ENCODE measurements at regions not wholly inside any gene's neighbourhood (a gene's known extent, or its start where the extent isn't known, plus 50 kb on each side); places are given as distances from the start of the nearest gene placed in this dataset.
"Not testable (repeated sequence)": the region's sequence is repeated elsewhere in the genome, so short reads cannot be mapped to it uniquely, and the experiment has no call there.

- Histone ChIP-seq H3K9ac (ENCODE audit: low read length in 2 of 2) (no peak overlapping the region), H3K4me3 (ENCODE audit: low read length in 2 of 2) (no peak overlapping the region), H3K27ac (ENCODE audit: low read length) (no peak overlapping the region), H3K4me1 (ENCODE audit: control insufficient read depth, insufficient read depth, low read length) (no peaks in the 10 kb centered on the region), H3K9me3 (ENCODE audit: control insufficient read depth in 2 of 2, low read length in 2 of 2) (peaks cover 0 to 3% of the 10 kb centered on the region in 2 donors), H3K27me3 (ENCODE audit: control insufficient read depth in 1 of 2, insufficient read depth in 2 of 2, low read length in 2 of 2) (no peaks in the 10 kb centered on the region), H3K36me3 (ENCODE audit: control insufficient read depth in 2 of 2, insufficient read depth in 2 of 2, low read length in 2 of 2) (no peaks in the 10 kb centered on the region)
Measured at GRCh38 chr18:56490942-56491341, 147.4 kb downstream of the TXNL1 start.

- Histone ChIP-seq H3K9ac (ENCODE audit: low read length in 2 of 2) (no peak overlapping the region), H3K27me3 (ENCODE audit: control insufficient read depth in 1 of 2, insufficient read depth in 2 of 2, low read length in 2 of 2) (no peaks in the 10 kb centered on the region), H3K4me1 (ENCODE audit: control insufficient read depth, insufficient read depth, low read length) (no peaks in the 10 kb centered on the region), H3K27ac (ENCODE audit: low read length) (no peak overlapping the region), H3K9me3 (ENCODE audit: control insufficient read depth in 2 of 2, low read length in 2 of 2) (no peaks in the 10 kb centered on the region), H3K36me3 (ENCODE audit: control insufficient read depth in 2 of 2, insufficient read depth in 2 of 2, low read length in 2 of 2) (no peaks in the 10 kb centered on the region), H3K4me3 (ENCODE audit: low read length in 2 of 2) (no peak overlapping the region)
Measured at GRCh38 chr18:56489893-56490292, 148.5 kb downstream of the TXNL1 start.

DNA sequence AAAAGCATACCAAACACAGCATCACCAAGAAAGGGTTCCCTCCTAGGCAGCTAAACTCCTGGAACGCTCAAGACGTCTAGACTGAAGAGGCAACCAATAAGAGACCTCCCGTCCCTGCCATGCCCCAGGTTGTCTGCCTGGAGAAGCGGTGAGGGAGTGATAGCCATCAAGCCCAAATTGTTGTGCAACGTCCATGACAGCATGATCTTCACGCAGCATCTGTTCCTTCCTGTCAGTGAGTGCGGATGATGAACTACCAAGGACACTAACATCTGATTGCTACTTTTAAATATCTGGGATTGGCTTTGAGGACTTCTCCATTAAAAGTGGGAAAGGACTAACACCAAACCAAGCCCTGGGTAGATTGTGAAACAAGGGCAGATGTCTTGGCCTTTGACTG is 149.7 kb downstream of the TXNL1 start:
- H3K9ac ChIP-seq (ENCODE audit: low read length in 2 of 2), result no peak overlapping the region
- no peaks in the 10 kb centered on the region for H3K27me3 ChIP-seq (ENCODE audit: control insufficient read depth in 1 of 2, insufficient read depth in 2 of 2, low read length in 2 of 2)
- no peaks in the 10 kb centered on the region for H3K36me3 ChIP-seq (ENCODE audit: control insufficient read depth in 2 of 2, insufficient read depth in 2 of 2, low read length in 2 of 2)
- H3K4me1 ChIP-seq (ENCODE audit: control insufficient read depth, insufficient read depth, low read length), result no peaks in the 10 kb centered on the region
- H3K27ac ChIP-seq (ENCODE audit: low read length), result no peak overlapping the region
- H3K9me3 ChIP-seq (ENCODE audit: control insufficient read depth in 2 of 2, low read length in 2 of 2), result no peaks in the 10 kb centered on the region
- no peak overlapping the region for H3K4me3 ChIP-seq (ENCODE audit: low read length in 2 of 2)

DNA sequence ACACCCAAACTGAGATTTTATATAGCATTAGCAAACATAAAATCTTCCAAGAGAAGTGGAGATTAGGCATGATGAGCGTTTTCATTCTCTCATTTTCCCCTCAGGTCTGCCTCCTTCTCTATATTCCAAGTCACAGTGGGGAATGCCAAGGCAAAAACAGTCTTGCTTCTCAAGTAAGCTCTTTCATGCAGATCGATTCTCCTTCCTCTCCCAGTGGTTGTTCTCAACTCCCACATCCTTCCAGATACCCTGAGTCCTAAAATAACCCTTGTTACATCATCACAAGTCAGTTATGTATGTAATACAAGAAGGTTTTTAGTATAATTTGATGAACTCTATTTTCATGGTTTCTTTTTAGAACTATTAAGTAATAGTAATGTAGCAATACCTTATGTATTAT is 150.6 kb downstream of the TXNL1 start:
- Histone ChIP-seq H3K4me3 (ENCODE audit: low read length in 2 of 2) (no peak overlapping the region), H3K27ac (ENCODE audit: low read length) (no peak overlapping the region), H3K36me3 (ENCODE audit: control insufficient read depth in 2 of 2, insufficient read depth in 2 of 2, low read length in 2 of 2) (no peaks in the 10 kb centered on the region), H3K27me3 (ENCODE audit: control insufficient read depth in 1 of 2, insufficient read depth in 2 of 2, low read length in 2 of 2) (no peaks in the 10 kb centered on the region), H3K9me3 (ENCODE audit: control insufficient read depth in 2 of 2, low read length in 2 of 2) (no peaks in the 10 kb centered on the region), H3K4me1 (ENCODE audit: control insufficient read depth, insufficient read depth, low read length) (no peaks in the 10 kb centered on the region), H3K9ac (ENCODE audit: low read length in 2 of 2) (no peak overlapping the region)

- no peaks in the 10 kb centered on the region for H3K9me3 ChIP-seq (ENCODE audit: control insufficient read depth in 2 of 2, low read length in 2 of 2)
- H3K4me1 ChIP-seq (ENCODE audit: control insufficient read depth, insufficient read depth, low read length), result no peaks in the 10 kb centered on the region
- no peaks in the 10 kb centered on the region for H3K27me3 ChIP-seq (ENCODE audit: control insufficient read depth in 1 of 2, insufficient read depth in 2 of 2, low read length in 2 of 2)
- H3K36me3 ChIP-seq (ENCODE audit: control insufficient read depth in 2 of 2, insufficient read depth in 2 of 2, low read length in 2 of 2), result no peaks in the 10 kb centered on the region
- no peak overlapping the region for H3K4me3 ChIP-seq (ENCODE audit: low read length in 2 of 2)
- no peak overlapping the region for H3K9ac ChIP-seq (ENCODE audit: low read length in 2 of 2)
- no peak overlapping the region for H3K27ac ChIP-seq (ENCODE audit: low read length)
Measured at GRCh38 chr18:56483386-56483785, 155.0 kb downstream of the TXNL1 start.

DNA sequence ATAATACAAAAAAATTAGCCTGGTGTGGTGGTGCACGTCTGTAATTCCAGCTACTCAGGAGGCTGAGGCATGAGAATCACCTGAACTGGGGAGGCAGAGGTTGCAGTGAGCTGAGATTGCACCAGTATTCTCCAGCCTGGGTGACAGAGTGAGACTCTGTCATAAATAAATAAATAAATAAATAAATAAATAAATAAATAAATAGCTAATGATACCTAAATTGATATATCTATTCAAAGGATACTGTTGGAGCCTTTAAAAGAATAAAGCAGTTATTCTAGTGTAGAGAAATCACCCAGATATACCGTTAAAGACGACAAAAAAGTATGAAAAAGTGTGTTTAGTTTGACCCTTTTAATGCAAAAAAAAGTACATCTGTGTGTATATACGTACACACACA is 155.6 kb downstream of the TXNL1 start:
- not testable (repeated sequence) for H3K36me3 ChIP-seq (ENCODE audit: control insufficient read depth in 2 of 2, insufficient read depth in 2 of 2, low read length in 2 of 2); H3K27ac ChIP-seq (ENCODE audit: low read length); H3K4me3 ChIP-seq (ENCODE audit: low read length in 2 of 2); H3K27me3 ChIP-seq (ENCODE audit: control insufficient read depth in 1 of 2, insufficient read depth in 2 of 2, low read length in 2 of 2); H3K9ac ChIP-seq (ENCODE audit: low read length in 2 of 2); H3K9me3 ChIP-seq (ENCODE audit: control insufficient read depth in 2 of 2, low read length in 2 of 2); H3K4me1 ChIP-seq (ENCODE audit: control insufficient read depth, insufficient read depth, low read length)

DNA sequence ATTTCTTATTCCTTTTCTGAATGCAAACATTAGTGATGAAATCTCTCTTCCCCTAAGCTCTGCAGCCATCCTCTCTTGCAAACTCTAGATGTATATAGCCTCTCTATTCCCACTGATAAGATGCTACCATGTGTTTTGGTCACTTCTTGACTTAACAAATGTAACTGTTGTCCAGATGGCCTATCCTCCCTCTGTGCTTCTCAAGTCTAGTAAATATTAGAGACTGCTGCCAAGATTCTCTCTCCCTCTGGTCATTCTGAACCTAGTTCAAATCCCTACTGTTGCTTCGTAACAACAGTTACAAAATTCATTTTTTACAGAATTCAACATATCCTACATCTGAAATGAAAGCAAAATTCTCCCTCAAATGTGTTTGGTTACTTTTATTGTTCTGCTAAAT is 156.6 kb downstream of the TXNL1 start:
- H3K9me3 ChIP-seq (ENCODE audit: control insufficient read depth in 2 of 2, low read length in 2 of 2), result no peaks in the 10 kb centered on the region
- no peaks in the 10 kb centered on the region for H3K27me3 ChIP-seq (ENCODE audit: control insufficient read depth in 1 of 2, insufficient read depth in 2 of 2, low read length in 2 of 2)
- no peak overlapping the region for H3K4me3 ChIP-seq (ENCODE audit: low read length in 2 of 2)
- no peak overlapping the region for H3K9ac ChIP-seq (ENCODE audit: low read length in 2 of 2)
- H3K27ac ChIP-seq (ENCODE audit: low read length), result no peak overlapping the region
- H3K36me3 ChIP-seq (ENCODE audit: control insufficient read depth in 2 of 2, insufficient read depth in 2 of 2, low read length in 2 of 2), result no peaks in the 10 kb centered on the region
- H3K4me1 ChIP-seq (ENCODE audit: control insufficient read depth, insufficient read depth, low read length), result no peaks in the 10 kb centered on the region

- H3K9me3 ChIP-seq (ENCODE audit: control insufficient read depth in 2 of 2, low read length in 2 of 2), result no peaks in the 10 kb centered on the region
- H3K27me3 ChIP-seq (ENCODE audit: control insufficient read depth in 1 of 2, insufficient read depth in 2 of 2, low read length in 2 of 2), result no peaks in the 10 kb centered on the region
- H3K36me3 ChIP-seq (ENCODE audit: control insufficient read depth in 2 of 2, insufficient read depth in 2 of 2, low read length in 2 of 2), result no peaks in the 10 kb centered on the region
- no peaks in the 10 kb centered on the region for H3K4me1 ChIP-seq (ENCODE audit: control insufficient read depth, insufficient read depth, low read length)
- no peak overlapping the region for H3K27ac ChIP-seq (ENCODE audit: low read length)
- H3K4me3 ChIP-seq (ENCODE audit: low read length in 2 of 2), result no peak overlapping the region
- no peak overlapping the region for H3K9ac ChIP-seq (ENCODE audit: low read length in 2 of 2)
Measured at GRCh38 chr18:56479841-56480240, 158.6 kb downstream of the TXNL1 start.

DNA sequence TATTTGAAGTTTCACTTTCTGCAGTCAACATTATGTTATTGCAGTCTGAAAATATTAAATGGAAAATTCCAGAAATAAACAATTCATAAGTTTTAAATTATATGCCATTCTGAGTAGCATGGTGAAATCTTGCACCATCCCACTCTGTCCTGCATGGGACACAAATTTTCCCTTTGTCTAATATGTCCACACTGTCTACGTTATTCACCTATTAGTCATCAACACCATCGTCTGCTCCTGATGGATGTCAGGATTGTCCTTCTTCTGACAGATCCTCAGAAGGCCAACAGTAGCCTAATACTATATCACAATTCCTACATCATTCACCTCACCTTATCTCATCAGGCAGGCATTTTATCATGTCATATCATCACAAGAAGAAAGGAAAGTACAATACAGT is 163.1 kb downstream of the TXNL1 start:
- H3K36me3 ChIP-seq (ENCODE audit: control insufficient read depth in 2 of 2, insufficient read depth in 2 of 2, low read length in 2 of 2), result no peaks in the 10 kb centered on the region
- no peaks in the 10 kb centered on the region for H3K27me3 ChIP-seq (ENCODE audit: control insufficient read depth in 1 of 2, insufficient read depth in 2 of 2, low read length in 2 of 2)
- no peak overlapping the region for H3K9ac ChIP-seq (ENCODE audit: low read length in 2 of 2)
- H3K9me3 ChIP-seq (ENCODE audit: control insufficient read depth in 2 of 2, low read length in 2 of 2), result no peaks in the 10 kb centered on the region
- no peaks in the 10 kb centered on the region for H3K4me1 ChIP-seq (ENCODE audit: control insufficient read depth, insufficient read depth, low read length)
- H3K4me3 ChIP-seq (ENCODE audit: low read length in 2 of 2), result no peak overlapping the region
- H3K27ac ChIP-seq (ENCODE audit: low read length), result no peak overlapping the region

- no peaks in the 10 kb centered on the region for H3K4me1 ChIP-seq (ENCODE audit: control insufficient read depth, insufficient read depth, low read length)
- H3K27ac ChIP-seq (ENCODE audit: low read length), result no peak overlapping the region
- H3K36me3 ChIP-seq (ENCODE audit: control insufficient read depth in 2 of 2, insufficient read depth in 2 of 2, low read length in 2 of 2), result no peaks in the 10 kb centered on the region
- H3K4me3 ChIP-seq (ENCODE audit: low read length in 2 of 2), result no peak overlapping the region
- no peak overlapping the region for H3K9ac ChIP-seq (ENCODE audit: low read length in 2 of 2)
- H3K9me3 ChIP-seq (ENCODE audit: control insufficient read depth in 2 of 2, low read length in 2 of 2), result no peaks in the 10 kb centered on the region
- H3K27me3 ChIP-seq (ENCODE audit: control insufficient read depth in 1 of 2, insufficient read depth in 2 of 2, low read length in 2 of 2), result no peaks in the 10 kb centered on the region
Measured at GRCh38 chr18:56473400-56474024, 164.9 kb downstream of the TXNL1 start.

- no peaks in the 10 kb centered on the region for H3K27me3 ChIP-seq (ENCODE audit: control insufficient read depth in 1 of 2, insufficient read depth in 2 of 2, low read length in 2 of 2)
- H3K36me3 ChIP-seq (ENCODE audit: control insufficient read depth in 2 of 2, insufficient read depth in 2 of 2, low read length in 2 of 2), result no peaks in the 10 kb centered on the region
- H3K9ac ChIP-seq (ENCODE audit: low read length in 2 of 2), result no peak overlapping the region
- no peak overlapping the region for H3K4me3 ChIP-seq (ENCODE audit: low read length in 2 of 2)
- peaks cover 0 to 2% of the 10 kb centered on the region in 2 donors for H3K9me3 ChIP-seq (ENCODE audit: control insufficient read depth in 2 of 2, low read length in 2 of 2)
- no peak overlapping the region for H3K27ac ChIP-seq (ENCODE audit: low read length)
- no peaks in the 10 kb centered on the region for H3K4me1 ChIP-seq (ENCODE audit: control insufficient read depth, insufficient read depth, low read length)
Measured at GRCh38 chr18:56470406-56471351, 167.7 kb downstream of the TXNL1 start.

All from stomach smooth muscle (tissue), 2 donors.